GM18873 (cell line): ENCODE measurements at regions not wholly inside any gene's neighbourhood (a gene's known extent, or its start where the extent isn't known, plus 50 kb on each side); places are given as distances from the start of the nearest gene placed in this dataset.
"Not testable (repeated sequence)": the region's sequence is repeated elsewhere in the genome, so short reads cannot be mapped to it uniquely, and the experiment has no call there.

ENCODE experiments used
- ATAC-seq: cut with Tn5 transposase; IDR thresholded peaks from one replicate; pipeline ENCODE4 v1.9.1; 2021; ENCODE audit warnings: mild to moderate bottlenecking, moderate library complexity, moderate number of reproducible peaks; ENCODE audit not compliant: unreplicated experiment, low FRiP score

DNA sequence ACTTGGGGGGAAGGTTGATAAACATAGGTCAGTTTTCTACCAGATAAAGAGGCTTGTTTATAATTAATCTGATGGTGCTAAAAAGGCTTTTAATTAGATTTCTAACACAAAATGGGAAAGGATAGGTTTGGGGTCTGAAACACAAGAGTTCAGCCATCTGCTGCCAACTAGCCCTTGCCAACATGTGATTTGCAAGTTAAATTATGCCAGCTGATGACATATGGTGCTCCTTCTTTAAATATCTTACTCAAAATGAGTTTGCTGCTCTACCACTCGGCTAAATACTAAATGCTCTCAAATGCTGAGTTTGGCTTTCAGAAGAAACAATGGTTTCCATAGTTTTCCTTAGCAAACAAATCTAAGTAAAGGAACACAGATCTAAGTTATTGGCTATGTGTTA is 557.8 kb upstream of the CCDC54 start:
- ATAC-seq = no peak

DNA sequence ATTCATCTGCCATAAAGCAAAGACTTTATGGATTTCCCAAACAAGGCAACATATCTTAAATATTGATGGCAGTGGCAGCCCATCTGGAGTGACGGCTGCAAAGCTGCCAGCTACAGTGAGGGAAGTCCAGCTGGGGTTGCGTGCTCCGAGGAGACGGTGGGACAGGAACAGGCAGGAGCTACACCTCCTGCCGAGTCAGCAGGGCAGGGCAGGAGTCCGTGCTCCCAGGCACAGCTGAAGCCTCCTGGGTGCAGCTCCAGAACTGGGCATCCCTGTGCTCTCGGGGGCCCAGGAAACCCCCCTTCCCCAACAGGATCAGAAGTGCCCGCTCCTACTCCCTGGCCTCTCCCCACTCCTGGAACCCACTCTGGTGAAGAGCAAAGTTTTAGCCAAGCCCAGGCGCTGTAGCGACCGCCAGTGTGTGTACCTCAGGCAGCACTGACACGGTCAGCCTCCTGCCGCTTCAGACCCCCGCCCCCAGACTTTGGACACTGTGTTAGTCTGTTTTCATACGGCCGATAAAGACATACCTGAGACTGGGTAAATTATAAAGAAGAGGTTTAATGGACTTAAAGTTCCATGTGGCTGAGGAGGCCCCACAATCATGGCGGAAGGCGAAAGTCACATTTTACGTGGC is 556.4 kb upstream of the CCDC54 start:
- ATAC-seq = no peak

DNA sequence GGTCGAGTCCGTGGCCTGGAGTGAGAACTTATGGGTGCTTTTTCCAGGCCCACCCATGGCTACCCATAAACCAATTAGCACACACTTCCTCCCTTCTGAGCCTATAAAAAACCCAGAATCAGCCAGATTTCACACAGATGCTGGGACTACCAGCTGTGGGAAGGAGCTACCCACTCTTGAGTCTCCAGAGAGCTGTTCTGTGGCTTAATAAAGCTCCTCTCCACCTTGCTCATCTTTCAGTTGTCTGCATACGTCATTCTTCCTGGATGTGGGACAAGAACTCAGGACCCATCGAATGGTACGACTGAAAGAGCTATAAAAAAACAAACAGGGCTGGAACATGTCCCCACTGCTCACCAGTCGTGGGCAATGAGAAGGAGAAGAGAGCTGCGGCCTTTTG is 555.4 kb upstream of the CCDC54 start:
- no peak for ATAC-seq

DNA sequence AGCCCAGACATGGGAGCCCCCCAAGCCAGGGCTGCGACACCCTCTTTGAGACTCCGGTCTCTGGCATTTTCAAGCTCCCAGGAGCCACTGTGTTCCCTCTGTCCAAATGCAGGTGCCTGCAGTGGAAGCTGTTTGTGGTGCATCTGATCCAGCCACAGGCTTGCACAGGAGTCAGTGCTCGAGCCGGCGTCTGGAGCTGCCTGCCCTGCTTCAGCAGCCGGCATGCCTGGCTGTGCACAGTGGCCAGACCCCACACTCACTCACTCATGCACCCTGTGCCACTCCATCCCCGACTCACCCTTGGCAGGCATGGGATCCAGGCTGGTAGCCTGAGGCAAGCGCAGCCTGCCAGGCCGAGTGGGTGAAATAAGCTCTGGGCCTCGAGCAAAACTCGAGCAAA is 555.0 kb upstream of the CCDC54 start:
- ATAC-seq = no peak

DNA sequence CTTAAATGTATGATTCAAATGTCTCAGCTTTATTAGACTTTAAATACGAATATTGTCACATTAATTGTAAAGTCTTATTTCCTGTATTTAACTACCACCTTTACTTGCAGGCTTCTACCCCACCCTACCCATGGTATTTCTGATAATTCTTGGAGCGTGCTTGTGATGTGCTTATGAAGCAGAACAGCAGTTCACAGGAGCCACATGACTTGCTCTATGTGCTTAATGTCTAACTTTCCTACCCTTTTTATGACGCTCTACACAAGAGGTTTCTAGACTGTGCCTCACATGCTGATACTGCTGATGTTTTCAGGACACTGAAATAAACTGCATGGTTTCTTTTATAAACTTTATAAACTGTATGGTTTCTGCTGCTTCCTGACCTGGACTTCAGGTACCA is 553.5 kb upstream of the CCDC54 start:
- no peak for ATAC-seq

DNA sequence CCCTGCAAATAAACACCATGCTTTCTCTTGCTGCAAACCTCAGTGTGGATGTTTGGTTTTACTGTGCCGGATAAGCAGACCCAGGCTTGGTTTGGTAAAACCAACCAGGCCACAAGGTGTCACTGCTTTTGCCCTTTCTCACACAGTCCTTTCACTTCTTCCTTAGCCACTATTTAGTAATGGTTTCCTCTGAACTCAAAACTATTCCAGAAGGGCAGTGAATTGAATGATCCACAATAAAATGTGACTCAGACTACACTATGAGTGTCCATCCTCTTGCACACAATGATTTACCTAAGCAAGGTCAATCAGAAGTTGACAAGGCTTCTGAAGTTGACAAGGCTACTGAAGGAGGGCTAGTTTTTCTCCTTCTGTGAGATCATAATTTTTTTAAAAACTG is 552.4 kb upstream of the CCDC54 start:
- no peak for ATAC-seq

DNA sequence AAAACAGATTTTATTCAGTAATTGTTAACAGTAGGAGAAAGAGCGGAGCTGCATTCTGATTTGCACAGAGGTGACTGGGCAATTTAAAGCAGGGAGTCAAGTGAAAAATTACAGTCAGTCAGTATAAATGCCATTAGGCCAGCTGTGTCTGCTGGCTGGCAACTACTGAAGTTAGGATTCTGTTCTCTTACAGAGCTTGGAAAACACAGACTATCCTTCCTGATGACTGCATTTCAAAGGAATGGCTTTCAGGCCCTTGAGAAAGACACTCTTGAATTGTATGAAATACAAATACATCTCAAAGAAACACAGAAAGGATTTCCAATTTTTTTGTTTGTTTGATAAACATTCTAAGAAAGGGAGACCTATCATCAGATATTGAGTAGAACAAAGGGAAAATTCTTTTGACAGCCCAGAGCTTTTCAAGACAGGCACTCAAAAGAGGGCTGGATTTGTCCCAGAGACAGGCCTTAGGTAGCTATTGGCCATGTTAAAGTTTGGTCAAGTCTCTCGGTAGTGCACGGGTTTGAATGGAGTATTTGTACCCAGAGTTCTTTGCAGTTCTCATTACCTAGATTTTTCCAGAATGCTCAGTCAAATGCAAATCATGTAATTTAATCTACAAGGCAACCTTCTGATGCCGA is 551.2 kb upstream of the CCDC54 start:
- no peak for ATAC-seq

DNA sequence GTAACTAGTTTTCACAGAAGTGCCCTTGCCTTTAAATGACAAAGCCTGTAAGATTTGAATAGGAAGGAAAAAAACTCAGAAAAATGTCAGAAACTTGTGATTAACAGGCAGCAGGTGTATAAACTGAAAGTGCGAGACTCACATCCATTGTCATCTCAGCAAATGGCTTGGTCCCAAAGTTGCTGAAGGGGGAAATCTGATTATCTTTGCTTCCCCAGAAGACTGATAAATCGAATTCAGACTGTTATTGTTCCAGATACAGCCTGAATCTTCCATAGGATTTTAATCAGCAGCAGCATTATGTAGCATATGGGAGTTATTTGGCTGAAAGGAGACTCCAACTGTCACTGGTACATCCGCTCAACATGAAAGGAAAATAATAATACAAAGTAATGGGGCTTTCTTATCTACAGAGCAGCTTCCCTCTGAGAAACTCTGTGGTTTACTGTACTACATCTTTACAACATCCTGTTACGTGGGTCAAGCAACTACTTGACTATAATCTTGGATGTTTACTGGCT is 550.4 kb upstream of the CCDC54 start:
- ATAC-seq = no peak

DNA sequence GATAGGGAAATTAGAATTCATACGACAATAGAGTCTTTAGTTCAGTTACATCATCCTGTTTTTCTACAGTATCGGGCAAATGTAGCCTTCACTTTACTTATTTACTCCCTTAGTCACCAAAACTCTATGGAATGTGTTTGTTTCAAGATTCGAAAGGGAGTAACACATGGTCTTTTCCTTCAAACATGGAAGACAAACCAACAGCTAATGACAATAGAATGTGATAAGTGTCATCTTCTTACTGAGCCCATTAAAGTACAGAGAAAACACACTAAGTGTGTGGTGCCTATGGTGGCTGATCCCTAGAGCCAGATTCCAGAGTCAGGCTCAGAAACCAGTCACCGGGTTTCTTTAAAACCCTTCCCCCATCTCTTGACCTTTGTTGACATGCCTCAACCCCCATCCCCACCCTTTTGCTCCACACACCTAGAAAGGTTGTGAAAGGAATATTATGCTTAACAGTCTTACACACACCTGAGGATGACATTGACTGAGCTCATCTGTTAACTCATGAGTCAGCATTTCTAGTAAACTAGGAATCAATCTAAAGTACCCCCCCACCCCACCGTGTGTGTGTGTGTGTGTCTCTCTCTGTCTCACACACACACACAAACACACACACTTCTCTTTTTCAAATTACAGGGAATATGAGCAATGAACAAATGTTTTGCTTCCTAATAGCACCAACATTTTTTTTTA is 549.6 kb upstream of the CCDC54 start:
- ATAC-seq = no peak

DNA sequence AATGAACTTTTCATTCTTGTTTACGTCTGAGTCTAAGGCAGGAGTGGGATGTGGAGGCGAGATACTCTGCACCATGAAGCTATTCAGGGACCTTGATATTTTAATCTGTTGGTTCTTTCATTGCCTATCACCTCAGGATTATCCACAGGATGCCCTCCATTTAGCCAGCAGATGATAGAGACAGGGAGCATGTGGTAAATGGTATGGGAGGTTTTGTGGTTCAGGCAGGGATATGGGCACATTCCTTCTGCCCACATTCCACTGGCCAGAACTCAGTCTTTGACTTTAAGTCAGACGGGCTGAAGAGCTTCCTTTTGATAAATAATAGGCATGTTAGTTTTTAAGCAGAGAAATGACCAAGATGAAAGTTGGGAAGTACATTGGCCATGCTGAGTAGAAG is 548.0 kb upstream of the CCDC54 start:
- no peak for ATAC-seq

DNA sequence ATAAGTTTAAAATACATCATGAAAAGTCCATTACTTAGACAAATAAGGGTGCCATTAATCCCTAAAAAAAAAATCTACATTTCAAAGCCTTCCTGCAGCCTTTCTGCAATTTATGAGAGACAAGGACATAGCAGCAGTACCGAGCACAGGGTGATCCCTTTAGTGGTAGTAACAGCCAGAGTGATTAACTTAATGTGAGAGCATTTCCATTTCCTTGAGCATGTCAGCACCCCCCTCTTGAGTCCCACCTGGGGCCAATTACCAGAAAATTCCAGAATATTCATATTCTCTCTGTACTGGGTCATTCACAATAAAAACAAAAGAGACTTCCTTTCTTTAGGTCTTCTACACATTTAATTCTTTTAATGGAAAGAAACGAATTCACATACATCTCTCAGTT is 546.9 kb upstream of the CCDC54 start:
- ATAC-seq = no peak

DNA sequence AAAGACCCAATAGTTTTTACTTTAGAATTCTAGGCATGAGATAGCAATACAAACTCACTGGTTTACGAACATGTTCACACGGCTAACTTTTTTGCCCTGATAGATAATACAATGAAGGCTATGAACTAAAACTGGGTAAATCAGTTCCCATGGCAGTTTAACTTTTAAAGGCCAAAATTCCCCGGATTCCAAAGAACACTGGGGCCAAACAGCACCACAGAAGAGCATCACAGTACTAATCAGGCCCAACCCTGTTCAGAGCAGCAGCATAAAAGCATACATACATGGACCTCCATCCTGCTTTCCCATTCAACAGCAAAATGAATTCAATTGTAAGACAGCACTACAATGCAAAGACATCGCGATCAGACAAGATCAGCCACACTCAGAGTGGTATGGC is 540.3 kb upstream of the CCDC54 start:
- ATAC-seq = no peak

DNA sequence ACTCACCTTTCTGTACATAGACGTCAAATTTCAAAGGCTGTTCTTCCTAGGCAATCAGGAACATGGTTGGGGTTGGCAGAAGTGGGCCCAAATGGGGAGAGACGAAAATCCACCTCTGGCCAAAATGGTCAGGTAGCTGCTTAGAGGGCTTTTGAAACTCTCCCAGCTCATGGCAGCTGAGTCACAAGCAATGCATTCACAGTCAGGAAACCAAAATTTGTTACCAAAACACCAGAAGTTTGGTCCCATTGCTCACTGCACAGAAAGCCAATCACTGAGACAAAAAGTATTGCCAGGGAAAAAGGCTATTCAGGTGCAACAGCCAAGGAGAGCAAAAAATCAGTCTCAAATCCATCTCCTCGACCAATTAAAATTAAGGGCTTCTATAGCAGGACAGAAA is 539.6 kb upstream of the CCDC54 start:
- ATAC-seq = no peak

DNA sequence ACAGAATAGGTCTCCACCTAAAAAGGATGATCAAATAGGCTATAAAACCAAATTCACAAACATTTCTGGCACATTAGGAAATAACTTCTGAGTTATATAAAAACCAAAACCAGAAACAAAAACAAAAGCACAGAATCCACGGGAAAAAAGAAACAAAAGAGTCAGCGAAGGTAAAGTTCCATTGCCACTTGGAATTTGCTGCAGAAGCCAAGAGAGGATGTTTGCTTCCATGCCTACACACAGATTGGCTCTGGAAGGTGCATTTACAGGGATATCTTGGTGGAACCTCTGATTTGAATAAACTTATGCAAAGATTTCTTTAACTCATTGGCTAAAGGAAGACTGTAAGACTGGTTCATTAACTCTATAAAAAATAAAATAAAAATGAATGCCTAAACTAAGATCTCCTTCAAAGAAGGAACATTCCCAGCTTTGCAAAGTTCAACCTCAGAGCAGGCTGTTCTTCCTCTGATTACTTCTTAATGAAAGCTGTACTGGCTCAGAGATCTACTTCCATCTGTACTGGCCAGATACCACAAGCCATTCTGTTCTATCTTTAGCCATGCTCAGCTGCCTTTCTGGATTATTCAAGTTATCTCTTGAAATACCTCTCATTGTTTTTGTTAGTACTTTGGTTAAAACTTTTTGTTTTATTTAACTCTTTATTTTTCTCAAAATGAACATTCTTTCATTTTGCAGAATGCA is 537.5 kb upstream of the CCDC54 start:
- no peak for ATAC-seq

DNA sequence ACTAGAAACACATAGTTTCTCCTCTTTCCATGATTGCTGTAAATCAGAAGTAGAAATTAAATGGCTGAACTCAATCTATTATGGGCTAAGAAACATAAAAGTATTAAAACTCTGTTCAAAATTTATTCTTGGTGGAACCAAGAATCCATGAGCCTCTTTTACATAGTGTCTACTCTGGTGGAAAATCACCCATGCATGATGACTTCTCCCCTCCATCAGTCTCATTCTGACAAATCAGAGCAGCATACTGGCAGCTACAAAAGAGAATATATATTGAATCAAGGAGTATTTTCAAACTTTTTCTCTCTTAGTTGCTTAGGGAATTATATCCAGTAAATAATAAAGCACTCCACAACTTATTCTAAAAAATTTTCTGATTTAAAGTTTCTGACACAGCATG is 536.9 kb upstream of the CCDC54 start:
- no peak for ATAC-seq

DNA sequence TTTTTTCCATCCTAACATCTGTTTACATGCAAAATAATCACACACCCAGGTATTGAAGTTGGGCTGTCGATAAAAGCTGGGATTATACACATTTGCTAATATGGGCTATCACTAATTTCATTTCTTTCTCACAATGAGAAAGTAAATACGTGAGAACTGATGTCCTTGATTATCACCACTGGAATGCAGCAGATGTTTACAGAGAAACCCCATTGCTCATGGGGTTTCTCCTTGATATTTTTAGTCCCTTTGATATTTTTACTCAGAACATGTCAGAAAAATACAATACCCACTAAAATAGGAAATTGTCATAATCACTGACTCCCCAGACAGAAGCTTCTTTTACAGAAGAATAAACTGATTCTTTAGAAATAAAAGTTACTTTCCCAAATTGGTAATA is 535.1 kb upstream of the CCDC54 start:
- no peak for ATAC-seq

DNA sequence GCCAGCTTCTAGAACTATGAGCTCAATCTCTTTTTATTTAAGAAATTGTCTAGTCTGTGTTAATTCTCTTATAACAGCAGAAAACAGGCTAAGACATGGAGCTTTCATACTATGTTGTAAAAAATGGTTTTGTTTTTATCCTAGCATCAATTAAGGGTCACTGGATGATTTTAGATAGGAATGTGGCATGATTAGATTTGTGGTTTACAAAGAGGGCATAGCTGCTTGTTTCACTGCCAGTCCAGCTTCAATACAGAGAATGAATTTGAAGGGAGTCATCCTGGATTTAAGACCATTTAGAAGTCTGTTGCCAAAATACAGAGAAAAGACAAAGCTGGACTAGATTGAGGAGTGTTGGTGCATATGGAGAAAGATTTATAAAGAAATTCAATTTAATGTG is 532.6 kb upstream of the CCDC54 start:
- ATAC-seq = no peak

DNA sequence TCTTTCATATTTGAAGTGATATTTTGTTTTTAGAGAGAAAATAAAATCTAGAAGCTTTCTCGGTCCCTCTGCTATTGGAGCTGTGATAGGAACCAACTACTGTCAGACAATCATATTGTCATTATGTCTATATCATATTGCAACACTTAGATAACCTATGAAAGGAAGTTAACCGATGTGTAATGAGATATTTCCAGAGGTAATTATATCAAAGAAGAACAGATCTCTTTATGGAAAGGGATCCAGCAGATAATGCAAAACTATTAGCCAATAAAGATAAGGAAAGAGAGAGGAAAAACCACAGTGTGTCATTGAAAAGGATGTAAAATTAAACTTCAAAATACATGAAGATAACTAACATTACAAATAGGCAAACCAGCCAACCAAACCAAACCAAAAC is 529.1 kb upstream of the CCDC54 start:
- ATAC-seq = no peak

DNA sequence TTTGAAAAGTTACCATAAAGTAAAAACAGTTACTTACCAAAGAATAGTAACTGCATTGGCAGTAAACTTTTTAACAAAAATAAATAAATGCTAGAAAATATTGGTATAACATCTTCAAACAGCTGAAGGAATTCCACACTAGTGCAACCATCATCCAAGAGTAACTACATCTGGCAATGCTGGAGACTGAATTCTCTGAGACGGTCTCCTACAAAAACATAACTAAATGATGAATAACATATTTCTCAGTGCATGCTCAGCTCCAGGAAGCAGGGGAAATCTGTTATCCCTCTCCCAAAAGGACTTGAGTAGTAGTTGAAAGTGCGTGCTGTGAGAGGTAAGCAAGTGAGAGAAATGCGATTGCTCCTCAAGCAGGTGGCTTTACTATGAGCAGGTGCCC is 526.8 kb upstream of the CCDC54 start:
- ATAC-seq = no peak

DNA sequence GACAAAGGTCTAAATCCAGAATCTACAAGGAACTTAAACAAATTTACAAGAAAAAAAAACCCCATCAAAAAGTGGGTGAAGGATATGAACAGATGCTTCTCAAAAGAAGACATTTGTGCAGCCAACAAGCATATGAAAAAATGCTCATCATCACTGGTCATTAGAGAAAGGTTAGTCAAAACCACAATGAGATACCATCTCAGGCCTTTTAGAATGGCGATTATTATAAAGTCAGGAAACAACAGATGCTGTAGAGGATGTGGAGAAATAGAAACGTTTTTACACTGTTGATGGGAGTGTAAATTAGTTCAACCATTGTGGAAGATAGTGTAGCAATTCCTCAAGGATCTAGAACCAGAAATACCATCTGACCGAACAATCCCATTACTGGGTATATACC is 518.9 kb upstream of the CCDC54 start:
- ATAC-seq = not testable (repeated sequence)

DNA sequence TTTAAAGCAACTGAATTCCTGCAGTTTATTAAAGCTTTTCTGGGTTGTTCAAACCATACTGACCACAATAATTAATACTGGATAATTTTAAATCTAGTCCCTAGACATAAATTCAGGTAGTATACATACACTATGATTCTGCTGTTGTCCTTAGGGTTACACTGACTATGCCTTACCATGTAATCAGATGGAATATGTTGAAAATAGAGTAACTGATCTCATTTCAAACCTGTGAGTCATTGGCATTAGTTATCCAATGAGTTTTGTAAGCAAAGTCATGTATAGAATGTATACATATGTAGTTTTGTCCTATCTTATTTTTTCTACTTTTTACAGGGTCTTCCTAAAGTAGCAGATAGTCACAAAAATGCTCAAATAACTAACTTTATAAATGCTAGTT is 517.1 kb upstream of the CCDC54 start:
- no peak for ATAC-seq
